Epithelial cell of esophagus (primary cell): ENCODE measurements at regions not wholly inside any gene's neighbourhood (a gene's known extent, or its start where the extent isn't known, plus 50 kb on each side); places are given as distances from the start of the nearest gene placed in this dataset.

ENCODE experiments used
- DNase-seq: peaks from one replicate; pipeline ENCODE4 v3.0.0; 2010; ENCODE audit warnings: low read depth
- H3K4me3 ChIP-seq: 2 replicates; pipeline ENCODE4 v1.5.1; 2011; ENCODE audit warnings: mild to moderate bottlenecking, low read length, control low read depth
- TF ChIP-seq, protein P1 (sequence below): IDR thresholded peaks from 2 replicates; pipeline ENCODE4 v1.5.1; 2011; ENCODE audit warnings: low read depth, mild to moderate bottlenecking, low read length, control low read depth, inconsistent platforms; ENCODE audit not compliant: insufficient read depth; ENCODE audit errors: missing control alignments

DNA sequence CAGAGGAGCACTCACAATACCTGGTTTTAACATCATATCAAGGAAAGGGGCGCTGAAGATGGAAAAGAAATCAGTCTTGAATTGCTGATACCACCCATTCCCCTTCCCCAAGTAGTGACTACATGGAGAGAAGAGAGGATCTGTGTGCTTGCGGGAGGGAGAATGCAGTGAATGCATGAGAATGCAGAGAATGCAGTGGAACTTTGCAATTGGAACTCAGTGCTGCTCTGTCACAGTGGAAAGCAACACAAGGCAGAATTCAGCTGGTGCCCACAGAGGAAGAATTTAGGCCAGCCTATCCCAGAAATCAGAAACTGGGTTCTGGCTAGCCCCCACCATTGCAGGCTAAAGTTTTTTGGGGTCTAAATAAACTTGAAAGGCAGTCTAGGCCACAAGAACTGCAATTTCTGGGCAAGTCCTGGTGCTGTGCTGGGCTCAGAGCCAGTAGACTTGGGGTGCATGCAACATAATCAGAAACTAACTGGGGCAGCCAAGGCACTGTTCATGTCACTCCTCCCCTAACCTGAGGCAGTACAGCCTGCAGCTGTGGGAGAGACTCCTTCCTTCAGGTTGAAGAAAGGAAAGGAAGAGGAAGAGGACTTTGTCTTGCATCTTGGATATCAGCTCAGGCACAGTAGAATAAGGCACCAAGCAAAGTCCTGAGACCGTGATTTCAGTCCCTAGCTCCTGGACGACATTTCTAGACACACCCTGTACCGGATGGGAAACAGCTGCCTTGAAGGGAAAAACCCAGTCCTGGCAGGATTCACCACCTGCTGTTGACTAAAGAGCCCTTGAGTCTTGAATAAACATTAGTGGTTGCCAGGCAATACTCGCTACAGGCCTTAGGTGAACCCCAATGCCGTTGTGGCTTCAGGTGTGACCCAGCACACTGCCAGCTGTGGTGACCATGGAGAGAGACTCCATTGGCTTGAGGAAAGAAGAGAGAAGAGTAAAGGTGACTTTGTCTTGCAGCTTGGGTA lies 329.3 kb downstream of the TBL1XR1 start:
- no peak overlapping the region for H3K4me3 ChIP-seq
- TF ChIP-seq, protein P1, sequence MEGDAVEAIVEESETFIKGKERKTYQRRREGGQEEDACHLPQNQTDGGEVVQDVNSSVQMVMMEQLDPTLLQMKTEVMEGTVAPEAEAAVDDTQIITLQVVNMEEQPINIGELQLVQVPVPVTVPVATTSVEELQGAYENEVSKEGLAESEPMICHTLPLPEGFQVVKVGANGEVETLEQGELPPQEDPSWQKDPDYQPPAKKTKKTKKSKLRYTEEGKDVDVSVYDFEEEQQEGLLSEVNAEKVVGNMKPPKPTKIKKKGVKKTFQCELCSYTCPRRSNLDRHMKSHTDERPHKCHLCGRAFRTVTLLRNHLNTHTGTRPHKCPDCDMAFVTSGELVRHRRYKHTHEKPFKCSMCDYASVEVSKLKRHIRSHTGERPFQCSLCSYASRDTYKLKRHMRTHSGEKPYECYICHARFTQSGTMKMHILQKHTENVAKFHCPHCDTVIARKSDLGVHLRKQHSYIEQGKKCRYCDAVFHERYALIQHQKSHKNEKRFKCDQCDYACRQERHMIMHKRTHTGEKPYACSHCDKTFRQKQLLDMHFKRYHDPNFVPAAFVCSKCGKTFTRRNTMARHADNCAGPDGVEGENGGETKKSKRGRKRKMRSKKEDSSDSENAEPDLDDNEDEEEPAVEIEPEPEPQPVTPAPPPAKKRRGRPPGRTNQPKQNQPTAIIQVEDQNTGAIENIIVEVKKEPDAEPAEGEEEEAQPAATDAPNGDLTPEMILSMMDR = no peak
- peak; percentile 72 for DNase-seq

DNA sequence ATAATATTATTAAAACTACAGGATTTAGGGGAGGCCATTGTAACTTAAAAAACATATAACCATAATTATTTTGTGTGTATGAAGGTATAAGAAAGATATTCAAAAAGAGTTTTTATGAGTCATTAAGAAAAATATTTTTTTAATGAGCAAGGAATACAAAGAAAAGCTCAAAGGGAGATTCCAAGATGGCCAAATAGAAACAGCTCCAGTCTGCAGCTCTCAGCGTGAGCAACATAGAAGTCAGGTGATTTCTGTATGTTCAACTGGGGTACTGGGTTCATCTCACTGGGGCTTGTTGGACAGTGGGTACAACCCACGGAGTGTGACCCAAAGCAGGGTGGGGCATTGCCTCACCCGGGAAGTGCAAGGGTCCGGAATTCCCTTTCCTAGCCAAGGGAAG lies 336.1 kb downstream of the TBL1XR1 start:
- TF ChIP-seq, protein P1 = no peak
- H3K4me3 ChIP-seq = no peak overlapping the region
- peak; percentile 45 for DNase-seq

DNA sequence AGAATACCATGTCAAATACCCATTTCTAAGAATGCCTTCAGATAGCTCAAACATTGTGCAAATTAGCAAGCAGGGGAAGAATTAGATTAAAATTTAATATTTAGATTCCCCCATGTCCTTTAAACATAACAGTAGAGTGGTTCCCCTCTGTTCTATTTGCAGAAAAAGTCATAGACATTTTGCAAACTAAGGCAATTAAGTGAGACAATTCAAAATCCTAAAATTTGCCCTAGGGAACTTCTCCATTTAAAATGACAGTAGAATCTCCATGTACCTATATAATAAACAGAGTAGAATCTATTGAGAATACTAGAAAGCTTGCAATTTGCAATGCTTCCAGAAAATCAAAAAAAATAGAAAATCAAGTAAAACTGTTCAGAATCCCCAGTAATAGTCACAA lies 340.6 kb downstream of the TBL1XR1 start:
- no peak for DNase-seq
- TF ChIP-seq, protein P1 = no peak
- no peak overlapping the region for H3K4me3 ChIP-seq

DNA sequence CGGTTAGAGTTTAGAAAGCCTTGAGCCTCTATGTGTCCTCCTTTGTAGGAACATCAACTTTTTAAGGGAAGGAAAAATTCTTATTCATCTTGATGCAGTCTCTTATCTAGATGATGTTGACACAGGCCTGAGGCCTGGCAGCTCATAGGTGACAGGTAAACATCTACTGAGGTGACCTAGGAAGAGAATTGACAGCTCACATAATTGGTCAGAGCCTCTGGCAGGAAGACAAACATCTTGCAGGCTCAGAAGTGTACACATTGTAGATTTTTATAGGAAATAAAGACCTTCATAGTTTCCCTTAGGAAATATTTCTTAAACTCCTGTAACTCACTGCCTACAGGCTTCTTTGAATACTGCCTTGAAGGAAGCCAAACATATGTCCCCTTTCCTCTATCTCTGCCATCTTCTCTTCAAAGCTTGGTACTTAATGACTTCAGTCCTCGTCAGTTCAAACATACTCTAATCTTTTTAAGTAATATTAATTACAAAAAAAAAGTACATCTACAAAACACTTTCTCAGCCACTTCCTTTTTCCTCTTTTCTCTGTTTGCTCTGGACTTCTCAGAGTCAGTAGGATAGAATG lies 341.3 kb downstream of the TBL1XR1 start:
- DNase-seq = no peak
- TF ChIP-seq, protein P1 = no peak
- no peak overlapping the region for H3K4me3 ChIP-seq

DNA sequence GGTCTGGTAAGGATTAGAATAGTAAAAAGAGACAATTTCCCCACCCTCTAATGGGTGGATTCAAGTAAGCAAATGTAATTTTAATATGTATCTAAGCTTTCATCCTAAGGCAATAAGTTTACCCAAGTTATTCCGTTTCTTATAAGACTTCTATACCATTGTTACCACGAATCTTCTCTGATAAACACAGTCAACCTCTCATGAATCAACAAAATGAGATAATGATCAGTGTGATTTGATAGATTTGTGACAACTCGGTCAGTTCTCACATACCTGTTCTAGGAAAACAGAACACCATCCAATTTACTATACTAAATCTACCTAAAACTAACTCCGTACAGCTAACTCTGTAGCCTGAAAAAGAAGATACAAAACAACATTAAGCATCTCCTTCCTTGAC lies 342.1 kb downstream of the TBL1XR1 start:
- H3K4me3 ChIP-seq = no peak overlapping the region
- TF ChIP-seq, protein P1 = no peak
- no peak for DNase-seq

DNA sequence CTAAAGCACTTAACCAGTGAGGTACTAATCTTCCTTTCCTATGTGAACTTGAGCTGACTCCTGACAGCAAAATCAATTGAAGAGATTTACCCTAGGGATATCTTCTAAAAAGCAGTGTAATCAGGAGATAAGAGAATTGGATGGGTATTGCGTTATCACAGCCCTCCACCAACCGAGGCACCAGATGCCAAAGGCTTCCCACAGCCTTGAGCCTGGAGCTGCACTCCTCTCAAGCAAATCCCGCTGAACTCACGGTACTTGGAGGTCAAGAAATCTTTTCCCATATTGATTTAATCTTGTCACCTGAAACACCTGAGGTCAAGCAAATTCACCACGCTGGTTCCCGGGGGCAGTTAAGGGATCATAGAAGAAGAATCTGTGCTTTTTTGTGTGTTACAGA lies 346.8 kb downstream of the TBL1XR1 start:
- TF ChIP-seq, protein P1 = no peak
- H3K4me3 ChIP-seq = no peak overlapping the region
- no peak for DNase-seq
